Lung (tissue), 9 donors: ENCODE measurements at regions not wholly inside any gene's neighbourhood (a gene's known extent, or its start where the extent isn't known, plus 50 kb on each side); places are given as distances from the start of the nearest gene placed in this dataset.
"Not testable (repeated sequence)": the region's sequence is repeated elsewhere in the genome, so short reads cannot be mapped to it uniquely, and the experiment has no call there.

Experiments
- ATAC-seq: fragments of 200-7000 bp; cut with Tn5 transposase; one replicate; pipeline ENCODE4 v1.9.1; 2020; ENCODE audit warnings: moderate number of reproducible peaks; ENCODE audit not compliant: insufficient read depth, low FRiP score
- DNase-seq, 3 donors: peaks; one replicate each; pipeline ENCODE4 v3.0.0-alpha.2; 2013 to 2017
- H3K27ac ChIP-seq, 2 donors: one replicate each; pipeline ENCODE4 v1.5.1; 2013; ENCODE audit warnings: mild to moderate bottlenecking in 2 of 2, moderate library complexity in 2 of 2, control low read depth in 1 of 2, inconsistent platforms in 1 of 2, low read depth in 1 of 2, low read length in 1 of 2
- H3K27me3 ChIP-seq, 3 donors: one replicate each; pipeline ENCODE4 v1.5.1; 2013; ENCODE audit warnings: low read length in 2 of 3; ENCODE audit not compliant: control insufficient read depth in 3 of 3, insufficient read depth in 3 of 3
- H3K36me3 ChIP-seq, 4 donors: one replicate each; pipeline ENCODE4 v1.5.1; 2013; ENCODE audit warnings: low read length in 4 of 4, mild to moderate bottlenecking in 1 of 4, moderate library complexity in 1 of 4; ENCODE audit not compliant: control insufficient read depth in 4 of 4, insufficient read depth in 4 of 4
- H3K4me1 ChIP-seq, 5 donors: one replicate each; pipeline ENCODE4 v1.5.1; 2013; ENCODE audit warnings: low read length in 5 of 5, mild to moderate bottlenecking in 2 of 5, moderate library complexity in 1 of 5; ENCODE audit not compliant: control insufficient read depth in 5 of 5, insufficient read depth in 5 of 5
- H3K4me3 ChIP-seq: one replicate; pipeline ENCODE4 v1.5.1; 2013; ENCODE audit warnings: mild to moderate bottlenecking, control low read depth, moderate library complexity
- H3K9ac ChIP-seq, 2 donors: one replicate each; pipeline ENCODE4 v1.5.1; 2013; ENCODE audit warnings: low read length in 2 of 2, control low read depth in 1 of 2; ENCODE audit not compliant: insufficient read depth in 1 of 2
- H3K9me3 ChIP-seq, 4 donors: one replicate each; pipeline ENCODE4 v1.5.1; 2013; ENCODE audit warnings: low read length in 3 of 4, mild to moderate bottlenecking in 1 of 4, moderate library complexity in 1 of 4; ENCODE audit not compliant: control insufficient read depth in 4 of 4, insufficient read depth in 3 of 4
- WGBS, 2 donors: extraction: QIAGEN DNeasy Blood & Tissue Kit; methylation state at CpG; one replicate each; pipeline ENCODE4 v1.1.7; 2013; 5-methylcytosine and 5-hydroxymethylcytosine counted together
- donor health status: Bipolar disorder and iron deficiency.
- donor health status: healthy.
- donor health status: DM: yes; HTN: yes; CAD: no.

DNA sequence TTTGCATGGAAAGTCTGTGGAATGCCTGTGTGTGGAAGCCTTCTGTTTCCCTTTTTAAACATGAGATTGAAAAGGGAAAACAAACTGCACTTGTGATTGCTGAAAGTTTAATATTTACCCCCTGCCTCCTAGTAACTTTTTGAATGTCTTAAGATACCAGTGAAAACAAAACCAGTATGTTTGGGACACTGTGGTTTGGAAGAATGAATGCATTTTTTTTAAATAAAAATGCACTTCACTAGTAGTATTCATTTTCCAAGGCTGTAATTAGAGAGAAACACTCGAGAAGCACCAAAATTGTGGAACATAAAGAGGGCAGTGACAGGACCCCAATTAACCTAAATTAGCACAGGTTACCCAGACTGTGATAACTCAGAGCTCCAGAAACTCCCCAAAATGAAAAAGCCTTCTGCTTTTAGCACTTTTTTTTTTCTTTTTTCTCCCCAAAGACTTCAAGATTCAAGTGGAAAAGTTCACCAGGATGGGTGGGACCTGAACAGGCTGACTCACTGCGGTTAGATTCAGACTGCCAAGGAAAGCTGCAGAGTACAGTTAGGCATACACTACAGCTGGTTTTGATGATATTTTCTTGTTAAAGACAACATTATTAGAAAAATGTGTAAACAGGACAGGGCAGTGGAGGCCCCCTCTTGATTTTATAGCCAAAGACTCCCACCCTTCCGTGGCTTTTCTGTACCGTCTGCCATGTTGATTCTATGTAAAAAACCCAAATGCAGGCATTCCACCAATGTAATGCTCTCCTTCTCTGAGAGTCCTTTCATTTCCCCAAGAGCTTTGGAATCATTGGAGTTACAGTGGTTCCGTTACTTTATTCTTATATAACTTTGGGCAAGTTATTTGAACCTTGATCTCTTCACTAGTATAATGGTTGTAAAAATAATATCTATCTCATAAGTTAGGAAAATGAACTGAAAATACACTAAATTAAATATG lies 151.8 kb upstream of the NBPF9 start:
- not testable (repeated sequence) for H3K4me3 ChIP-seq, H3K9ac ChIP-seq, H3K36me3 ChIP-seq, H3K27me3 ChIP-seq, H3K27ac ChIP-seq, DNase-seq, H3K9me3 ChIP-seq, H3K4me1 ChIP-seq
- WGBS, 2 donors: 18 to 67% methylated on average over 1 of the region's 5 CpGs
- ATAC-seq: peak; percentile 90

DNA sequence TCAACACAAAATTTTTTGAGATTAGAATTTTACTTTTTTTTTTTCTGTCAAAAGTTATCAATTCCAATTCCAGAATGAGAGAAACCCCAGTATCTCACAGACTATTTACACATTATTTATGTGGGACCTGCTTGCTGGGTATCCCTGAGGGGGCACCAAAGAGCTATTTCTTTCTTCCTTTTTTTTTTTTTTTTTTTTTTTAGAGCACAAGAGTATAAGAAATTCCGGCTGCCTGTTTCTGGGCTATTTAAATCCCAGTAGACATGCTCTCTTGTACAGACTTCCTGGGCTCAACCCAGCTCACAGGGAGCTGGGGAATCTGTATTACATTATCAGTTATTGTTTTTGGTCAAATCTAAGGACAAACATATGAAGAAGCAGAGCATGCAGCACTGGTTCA lies 156.9 kb upstream of the NBPF9 start:
- DNase-seq, H3K9ac ChIP-seq, H3K27ac ChIP-seq, H3K4me3 ChIP-seq, H3K36me3 ChIP-seq, H3K9me3 ChIP-seq, H3K27me3 ChIP-seq, ATAC-seq, H3K4me1 ChIP-seq: not testable (repeated sequence)
- 20% methylated on average over 1 of the region's 1 CpG; no CpG with 5 or more reads in 1 of the 2 donors for WGBS, 2 donors

DNA sequence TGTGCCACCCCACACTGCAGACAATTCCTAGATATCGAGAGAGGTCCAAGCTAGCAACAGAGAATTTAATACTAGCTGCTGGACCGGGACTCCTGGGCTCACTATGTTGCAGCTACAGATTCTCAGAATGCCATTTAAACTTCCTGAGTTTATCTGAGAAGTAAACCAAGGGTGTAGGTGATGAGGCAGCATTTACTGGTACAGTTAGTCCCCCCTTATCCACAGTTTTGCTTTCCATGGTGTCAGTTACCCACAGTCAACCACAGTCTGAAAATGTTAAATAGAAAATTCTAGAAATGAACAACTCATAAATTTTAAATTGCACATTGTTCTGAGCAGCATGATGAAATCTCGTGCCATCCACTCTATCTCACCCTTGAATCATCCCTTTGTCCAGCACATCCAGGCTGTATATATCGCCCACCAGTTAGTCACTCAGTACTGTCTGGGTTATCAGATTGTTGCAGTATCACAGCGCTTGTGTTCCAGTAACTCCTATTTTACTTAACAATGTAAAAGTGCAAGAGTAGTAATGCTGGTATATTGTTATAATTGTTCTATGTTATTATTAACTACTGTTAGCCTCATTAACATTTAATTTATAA lies 157.5 kb upstream of the NBPF9 start:
- not testable (repeated sequence) for ATAC-seq, H3K4me1 ChIP-seq, H3K27me3 ChIP-seq, H3K36me3 ChIP-seq, H3K4me3 ChIP-seq, H3K9ac ChIP-seq, H3K9me3 ChIP-seq, DNase-seq, H3K27ac ChIP-seq
- WGBS, 2 donors: 62 to 64% methylated on average over 1 to 2 of the region's 5 CpGs

DNA sequence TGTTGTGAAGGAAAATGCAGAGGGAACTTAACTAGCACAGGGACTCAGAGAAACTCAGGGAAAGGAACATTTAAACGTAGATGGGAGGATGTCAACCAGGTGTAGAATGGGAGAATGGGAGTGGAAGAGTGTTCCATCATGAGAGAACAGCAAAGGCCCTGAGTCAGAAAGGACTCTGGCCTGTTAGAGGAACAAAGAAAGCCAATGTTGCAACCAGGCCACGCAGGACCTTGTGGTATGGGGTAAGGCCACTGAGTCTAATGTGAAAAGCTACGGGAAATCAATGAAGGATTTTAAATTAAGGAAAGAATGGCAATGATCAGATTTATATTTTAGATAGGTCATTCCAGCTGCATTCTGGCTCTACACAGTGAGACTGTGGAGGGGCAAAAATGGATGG lies 163.9 kb upstream of the NBPF9 start:
- not testable (repeated sequence) for H3K9me3 ChIP-seq, H3K36me3 ChIP-seq, ATAC-seq, H3K9ac ChIP-seq, H3K27ac ChIP-seq, H3K4me3 ChIP-seq, H3K4me1 ChIP-seq, DNase-seq, H3K27me3 ChIP-seq
- WGBS, 2 donors: no CpG with 5 or more reads among the region's 3 CpGs

DNA sequence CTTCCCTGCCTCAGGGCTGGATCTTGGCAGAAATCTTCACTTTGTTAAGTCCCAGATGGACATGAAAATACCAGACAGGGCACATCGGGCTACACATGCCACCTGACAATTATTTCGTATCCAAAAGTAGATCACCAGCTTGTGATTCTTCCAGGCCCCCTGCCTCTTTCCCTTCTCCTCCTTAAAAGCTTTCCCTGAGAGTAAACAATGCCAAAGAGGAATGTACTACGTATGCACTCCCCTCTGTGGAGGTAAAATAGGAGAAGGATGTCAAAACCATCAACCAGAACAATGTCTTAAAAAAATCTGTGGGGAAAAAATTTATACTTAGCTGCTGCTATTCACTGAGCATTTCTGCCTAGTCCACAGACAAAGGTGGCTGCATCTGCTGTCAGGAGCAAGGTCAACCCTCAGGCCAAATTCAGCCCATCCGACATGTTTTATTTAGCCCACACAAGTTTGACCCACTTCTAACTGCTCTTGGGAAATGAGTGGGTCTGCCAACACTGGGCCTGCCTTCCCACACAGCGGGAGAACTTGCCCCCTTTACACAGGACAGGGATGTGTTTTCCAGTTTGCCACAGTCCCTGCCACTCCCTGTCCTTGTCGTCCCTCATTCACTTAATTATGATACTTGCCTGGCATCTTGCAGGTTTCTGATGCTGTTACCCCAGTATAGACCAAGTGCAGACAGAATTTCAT lies 165.8 kb upstream of the NBPF9 start:
- H3K36me3 ChIP-seq, H3K4me3 ChIP-seq, H3K9ac ChIP-seq, H3K27ac ChIP-seq, ATAC-seq, DNase-seq, H3K9me3 ChIP-seq, H3K27me3 ChIP-seq, H3K4me1 ChIP-seq: not testable (repeated sequence)
- WGBS, 2 donors: no CpG with 5 or more reads among the region's 6 CpGs

DNA sequence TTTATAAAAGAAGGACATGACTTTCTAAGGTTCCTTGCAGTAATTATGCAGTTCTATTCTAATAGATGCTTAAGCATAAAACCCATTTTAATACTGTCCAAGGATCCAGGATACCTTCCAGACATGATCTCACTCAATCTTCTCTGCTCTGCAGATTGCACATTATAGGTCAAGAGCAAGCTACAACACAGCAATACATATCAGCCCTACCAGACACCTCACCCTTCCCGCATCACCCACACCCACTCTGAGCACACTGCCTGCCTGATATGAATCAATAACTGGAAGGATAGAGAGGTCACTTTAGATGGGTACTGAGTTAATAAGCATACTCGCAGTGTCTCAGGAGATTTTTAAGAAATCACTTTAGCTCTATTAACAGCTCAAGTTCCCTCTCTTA lies 166.5 kb upstream of the NBPF9 start:
- H3K36me3 ChIP-seq, H3K27me3 ChIP-seq, H3K27ac ChIP-seq, H3K9ac ChIP-seq, DNase-seq, H3K9me3 ChIP-seq, ATAC-seq, H3K4me1 ChIP-seq, H3K4me3 ChIP-seq: not testable (repeated sequence)
- no CpG with 5 or more reads among the region's 2 CpGs for WGBS, 2 donors

DNA sequence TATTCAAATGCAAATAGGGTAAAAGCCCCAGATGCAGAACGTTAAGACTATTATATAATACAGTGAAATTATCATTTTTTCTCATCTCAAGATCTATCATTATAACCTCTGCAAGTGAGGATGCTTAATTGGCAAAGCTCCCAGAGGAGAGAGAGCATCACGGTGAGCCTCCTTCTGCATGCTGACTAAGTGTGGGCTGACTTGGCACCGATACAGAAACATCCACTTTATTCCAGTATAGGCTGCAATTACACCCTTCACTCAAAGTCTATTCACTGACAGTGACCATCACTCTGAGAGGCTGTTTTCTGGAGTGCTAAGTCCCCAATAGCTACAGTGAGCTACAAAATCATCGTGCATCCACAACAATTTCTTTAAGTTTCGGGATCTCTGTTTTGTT lies 171.1 kb upstream of the NBPF9 start:
- H3K9me3 ChIP-seq, H3K4me3 ChIP-seq, H3K9ac ChIP-seq, H3K36me3 ChIP-seq, DNase-seq, H3K27ac ChIP-seq, ATAC-seq, H3K4me1 ChIP-seq, H3K27me3 ChIP-seq: not testable (repeated sequence)
- 95 to 100% methylated on average over 1 to 2 of the region's 5 CpGs for WGBS, 2 donors

DNA sequence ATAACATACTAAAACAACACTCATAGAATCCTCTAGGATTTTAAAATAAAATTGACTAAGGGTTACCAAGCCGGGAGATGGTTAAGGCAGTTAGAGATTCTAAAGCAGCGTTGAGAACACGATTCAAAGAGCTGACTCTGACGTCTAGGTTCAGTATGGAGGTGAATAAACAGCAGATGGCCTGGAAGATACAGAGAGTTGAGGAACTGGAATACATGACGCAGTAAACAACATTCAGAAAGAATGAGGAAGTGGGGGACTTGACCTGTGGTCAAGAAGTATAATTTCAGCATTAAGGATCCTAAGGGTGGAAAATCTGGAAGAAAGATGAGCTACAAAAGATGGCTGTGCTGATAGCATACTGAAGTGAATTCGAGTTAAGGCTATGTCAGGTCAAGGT lies 172.5 kb upstream of the NBPF9 start:
- H3K9ac ChIP-seq, H3K4me1 ChIP-seq, DNase-seq, ATAC-seq, H3K27me3 ChIP-seq, H3K36me3 ChIP-seq, H3K9me3 ChIP-seq, H3K27ac ChIP-seq, H3K4me3 ChIP-seq: not testable (repeated sequence)
- WGBS, 2 donors: no CpG with 5 or more reads among the region's 6 CpGs
